ENCODE measurements at regions not wholly inside any gene's neighbourhood (a gene's known extent, or its start where the extent isn't known, plus 50 kb on each side); places are given as distances from the start of the nearest gene placed in this dataset.

DNA sequence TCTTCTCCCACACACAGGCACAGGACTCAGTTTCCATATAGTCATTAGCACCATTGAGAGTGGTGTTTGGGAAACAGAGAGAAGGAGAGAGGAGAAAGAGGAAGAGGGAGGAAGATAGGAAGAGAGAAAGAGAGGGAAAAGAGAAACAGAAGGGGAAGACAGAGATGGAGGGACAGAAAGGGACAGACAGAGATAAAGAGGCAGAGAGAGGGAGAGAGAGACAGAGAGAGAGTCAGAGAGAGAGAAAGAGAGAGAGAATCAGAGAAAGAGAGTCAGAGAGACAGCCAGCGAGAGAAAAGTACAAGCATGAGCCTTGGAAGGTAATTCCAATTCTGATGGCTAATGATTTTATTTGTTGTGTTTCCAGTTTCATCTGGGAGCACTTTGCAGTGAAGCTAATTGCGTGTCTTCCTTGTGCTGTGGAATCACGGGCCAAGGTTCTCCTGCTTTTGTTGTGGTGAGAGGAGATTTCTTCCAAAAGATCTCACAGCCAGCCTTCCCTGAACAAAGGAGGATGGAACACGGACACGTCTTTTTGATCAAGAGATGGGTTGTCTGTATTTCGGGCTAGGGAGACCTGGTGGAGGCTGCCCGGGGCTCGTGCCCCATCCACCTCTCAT is 153.6 kb upstream of the TWIST2 start:
- no peak overlapping the region for H3K4me3 ChIP-seq (replicated peaks; ENCODE audit: low read depth, low read length)
- TF ChIP-seq, protein P1, sequence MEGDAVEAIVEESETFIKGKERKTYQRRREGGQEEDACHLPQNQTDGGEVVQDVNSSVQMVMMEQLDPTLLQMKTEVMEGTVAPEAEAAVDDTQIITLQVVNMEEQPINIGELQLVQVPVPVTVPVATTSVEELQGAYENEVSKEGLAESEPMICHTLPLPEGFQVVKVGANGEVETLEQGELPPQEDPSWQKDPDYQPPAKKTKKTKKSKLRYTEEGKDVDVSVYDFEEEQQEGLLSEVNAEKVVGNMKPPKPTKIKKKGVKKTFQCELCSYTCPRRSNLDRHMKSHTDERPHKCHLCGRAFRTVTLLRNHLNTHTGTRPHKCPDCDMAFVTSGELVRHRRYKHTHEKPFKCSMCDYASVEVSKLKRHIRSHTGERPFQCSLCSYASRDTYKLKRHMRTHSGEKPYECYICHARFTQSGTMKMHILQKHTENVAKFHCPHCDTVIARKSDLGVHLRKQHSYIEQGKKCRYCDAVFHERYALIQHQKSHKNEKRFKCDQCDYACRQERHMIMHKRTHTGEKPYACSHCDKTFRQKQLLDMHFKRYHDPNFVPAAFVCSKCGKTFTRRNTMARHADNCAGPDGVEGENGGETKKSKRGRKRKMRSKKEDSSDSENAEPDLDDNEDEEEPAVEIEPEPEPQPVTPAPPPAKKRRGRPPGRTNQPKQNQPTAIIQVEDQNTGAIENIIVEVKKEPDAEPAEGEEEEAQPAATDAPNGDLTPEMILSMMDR (IDR thresholded peaks at IDR 0.05; ENCODE audit: low read depth, low read length, missing control alignments): no peak
- DNase-seq (ENCODE audit: extremely low read depth, low read depth): no peak

DNA sequence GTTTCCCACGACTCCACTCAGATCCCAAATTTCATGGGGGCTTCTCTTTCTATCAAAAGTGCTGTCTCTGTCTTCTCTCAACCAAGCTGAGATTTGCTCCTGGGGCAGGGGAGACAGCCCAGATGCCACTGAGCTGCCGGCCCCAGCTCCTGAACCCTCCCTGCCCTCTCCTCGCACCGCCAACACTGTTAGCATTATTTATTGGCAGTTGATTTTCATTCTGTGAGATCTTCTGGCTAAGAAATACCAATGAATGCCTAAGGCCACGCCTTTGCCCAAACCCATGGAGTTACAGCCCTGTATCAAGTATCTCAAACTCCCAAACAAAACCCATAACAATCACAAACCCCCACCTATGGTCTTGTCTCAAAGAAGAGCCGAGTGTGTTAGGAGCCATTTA is 153.0 kb upstream of the TWIST2 start:
- H3K4me3 ChIP-seq (replicated peaks; ENCODE audit: low read depth, low read length): no peak overlapping the region
- DNase-seq (ENCODE audit: extremely low read depth, low read depth): no peak
- TF ChIP-seq, protein P1 (IDR thresholded peaks at IDR 0.05; ENCODE audit: low read depth, low read length, missing control alignments): no peak

DNA sequence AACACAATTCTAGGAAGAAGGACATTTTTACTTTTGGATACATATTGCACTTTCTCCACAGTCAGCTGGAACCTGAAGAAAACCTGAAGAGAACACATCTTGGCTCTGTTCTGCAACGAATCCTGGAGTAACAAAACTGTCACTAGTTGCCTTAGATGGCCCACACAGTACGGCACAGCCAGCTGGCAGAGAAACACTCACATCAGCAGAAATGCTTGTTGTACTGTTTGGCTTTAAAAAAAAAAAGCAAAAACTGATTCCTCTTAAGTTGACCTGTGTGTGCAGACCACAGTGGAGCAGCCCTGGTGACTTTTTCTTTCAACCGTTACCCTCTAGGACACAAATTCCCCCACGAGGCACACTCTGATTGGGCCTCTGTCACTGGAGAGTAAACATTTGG is 152.3 kb upstream of the TWIST2 start:
- TF ChIP-seq, protein P1 (IDR thresholded peaks at IDR 0.05; ENCODE audit: low read depth, low read length, missing control alignments): no peak
- H3K4me3 ChIP-seq (replicated peaks; ENCODE audit: low read depth, low read length): no peak overlapping the region
- no peak for DNase-seq (ENCODE audit: extremely low read depth, low read depth)

DNA sequence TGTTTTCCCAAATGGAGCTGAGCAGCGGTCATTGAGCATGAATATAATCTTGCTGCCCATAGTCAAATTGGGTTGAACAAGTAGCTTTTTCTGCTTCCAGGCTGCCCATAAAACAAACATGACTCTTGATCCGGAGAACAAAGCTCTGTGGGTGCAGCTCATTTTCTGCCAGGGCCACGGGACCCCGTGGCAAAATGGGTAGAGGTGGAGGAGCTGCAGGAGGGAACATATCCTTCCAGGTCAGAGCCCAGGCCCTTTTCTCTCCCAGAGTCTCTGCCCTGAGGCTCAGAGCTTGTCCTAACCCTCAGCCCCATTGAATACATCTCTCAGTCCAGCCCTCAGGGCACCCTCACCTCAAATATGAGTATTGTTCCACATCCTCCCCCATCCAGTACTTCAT is 151.6 kb upstream of the TWIST2 start:
- TF ChIP-seq, protein P1 (IDR thresholded peaks at IDR 0.05; ENCODE audit: low read depth, low read length, missing control alignments): no peak
- DNase-seq (ENCODE audit: extremely low read depth, low read depth): no peak
- no peak overlapping the region for H3K4me3 ChIP-seq (replicated peaks; ENCODE audit: low read depth, low read length)

DNA sequence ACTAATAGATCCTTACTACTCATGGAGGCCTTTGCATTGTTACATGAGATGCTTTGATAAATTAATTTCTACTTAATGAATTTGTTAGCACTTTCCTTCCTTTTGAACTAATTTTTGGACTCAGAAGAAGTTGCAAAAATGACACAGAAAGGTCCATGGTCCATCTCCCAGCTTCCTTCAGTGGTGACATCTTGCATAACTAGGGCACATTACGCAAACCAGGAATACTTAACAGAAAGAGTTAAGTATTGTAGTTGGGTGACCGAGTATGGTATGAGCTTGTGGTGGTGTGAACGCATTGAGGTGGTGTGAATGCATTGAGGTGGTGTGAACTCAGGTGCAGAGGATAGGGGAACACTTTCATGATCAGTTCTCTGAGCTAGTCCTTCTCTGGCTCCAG is 151.1 kb upstream of the TWIST2 start:
- TF ChIP-seq, protein P1 (IDR thresholded peaks at IDR 0.05; ENCODE audit: low read depth, low read length, missing control alignments): no peak
- no peak for DNase-seq (ENCODE audit: extremely low read depth, low read depth)
- H3K4me3 ChIP-seq (replicated peaks; ENCODE audit: low read depth, low read length): no peak overlapping the region

DNA sequence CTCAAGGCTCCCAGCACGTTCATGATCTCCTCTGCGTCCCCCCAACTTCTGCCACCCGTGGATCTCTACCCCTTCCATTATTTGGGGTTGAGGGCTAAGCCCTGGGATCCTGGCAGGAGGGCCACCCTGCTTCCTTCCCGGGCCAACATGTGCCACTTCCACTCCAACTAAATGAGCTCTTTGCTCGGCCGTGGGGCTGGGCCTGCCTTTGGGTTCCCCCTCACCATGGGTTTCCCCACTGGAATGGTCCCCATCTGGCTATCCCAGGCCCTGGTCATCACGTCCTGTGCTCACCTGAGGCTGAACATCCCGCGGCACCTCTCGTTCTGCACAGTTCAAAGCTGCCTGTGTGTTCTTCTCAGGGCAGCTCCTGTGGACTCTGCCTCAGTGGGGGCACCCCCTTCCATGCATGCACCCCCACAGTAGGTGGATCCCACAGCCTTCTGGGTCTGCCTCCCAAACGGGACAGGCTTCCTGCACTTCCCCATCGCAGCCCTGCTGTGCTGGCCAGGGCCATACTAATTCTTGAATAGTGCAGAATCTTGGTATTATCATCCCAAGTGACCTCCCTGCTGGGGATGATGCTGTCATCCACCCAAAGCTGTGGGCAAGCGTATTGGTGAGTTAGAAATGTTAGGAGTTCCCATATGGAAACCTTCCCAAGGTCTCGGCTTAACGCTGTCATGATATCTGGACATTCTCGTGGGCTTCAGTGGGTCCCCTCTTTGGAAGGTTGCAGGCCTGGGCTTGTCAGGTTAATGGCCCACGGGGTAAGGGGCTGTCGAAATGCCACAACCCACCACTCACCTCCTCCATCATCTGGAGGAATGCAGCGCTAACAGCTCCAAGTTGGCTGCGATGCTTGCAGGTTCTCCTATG is 150.5 kb upstream of the TWIST2 start:
- TF ChIP-seq, protein P1 (IDR thresholded peaks at IDR 0.05; ENCODE audit: low read depth, low read length, missing control alignments): no peak
- DNase-seq (ENCODE audit: extremely low read depth, low read depth): no peak
- H3K4me3 ChIP-seq (replicated peaks; ENCODE audit: low read depth, low read length): no peak overlapping the region

All from HFF-Myc (cell line).